ENCODE measurements at regions not wholly inside any gene's neighbourhood (a gene's known extent, or its start where the extent isn't known, plus 50 kb on each side); places are given as distances from the start of the nearest gene placed in this dataset.

DNA sequence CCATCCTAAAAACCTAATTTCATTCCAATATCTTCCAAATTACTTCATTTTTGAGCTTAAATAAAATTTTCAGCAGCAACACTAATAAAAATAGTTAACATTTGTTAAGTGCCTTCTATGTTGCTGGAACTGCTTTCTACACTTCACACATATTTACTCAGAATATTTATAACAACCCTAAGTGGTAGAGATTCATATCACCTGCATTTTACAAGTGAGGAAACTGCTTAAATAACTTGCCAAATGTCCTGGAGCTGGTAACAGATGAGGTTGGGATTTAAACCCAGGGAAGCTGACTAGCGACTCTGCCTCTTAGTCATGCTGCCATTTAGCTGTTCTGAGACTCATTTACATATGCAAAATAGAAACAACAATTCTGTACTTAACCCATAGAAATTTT, 86.1 kb upstream of the PBX1 start:
- no peak for DNase-seq

DNA sequence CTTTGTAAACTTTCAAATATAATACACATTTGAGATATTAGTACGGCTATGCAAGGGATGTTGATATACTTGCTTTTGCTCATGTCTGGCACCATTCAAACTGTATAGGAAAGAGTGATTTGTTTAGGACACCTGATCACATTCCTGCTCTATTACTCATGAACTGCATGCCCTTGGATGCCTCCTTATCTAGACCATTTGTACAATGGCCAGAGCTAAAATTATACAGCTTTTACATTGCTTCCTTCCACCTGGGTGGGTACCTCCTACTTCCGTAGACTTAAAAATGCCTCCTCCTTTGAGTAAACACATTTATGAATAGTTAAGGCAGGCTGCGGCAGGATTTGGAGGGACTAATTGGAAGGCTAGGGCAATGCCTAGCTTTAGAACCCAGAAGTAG, 85.4 kb upstream of the PBX1 start:
- no peak for DNase-seq

DNA sequence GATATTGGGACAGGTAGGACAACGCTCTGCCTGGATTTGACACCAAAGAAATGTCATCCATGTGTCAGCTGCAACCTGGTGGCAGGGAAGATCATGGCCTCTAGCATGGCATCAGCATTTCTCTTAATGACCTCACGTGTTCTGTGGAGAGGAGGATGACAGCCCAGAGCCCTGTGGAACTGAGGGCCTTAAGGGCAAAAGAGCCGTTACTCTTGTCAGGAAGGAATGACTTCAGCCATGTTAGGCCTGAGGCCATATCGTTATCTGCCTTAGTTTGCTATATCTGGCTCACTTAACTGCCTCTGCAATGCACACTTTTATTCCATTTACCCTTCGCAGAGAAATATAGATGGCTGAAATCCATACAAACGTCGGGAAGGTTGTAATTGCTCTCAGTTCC, 83.2 kb upstream of the PBX1 start:
- DNase-seq = no peak

DNA sequence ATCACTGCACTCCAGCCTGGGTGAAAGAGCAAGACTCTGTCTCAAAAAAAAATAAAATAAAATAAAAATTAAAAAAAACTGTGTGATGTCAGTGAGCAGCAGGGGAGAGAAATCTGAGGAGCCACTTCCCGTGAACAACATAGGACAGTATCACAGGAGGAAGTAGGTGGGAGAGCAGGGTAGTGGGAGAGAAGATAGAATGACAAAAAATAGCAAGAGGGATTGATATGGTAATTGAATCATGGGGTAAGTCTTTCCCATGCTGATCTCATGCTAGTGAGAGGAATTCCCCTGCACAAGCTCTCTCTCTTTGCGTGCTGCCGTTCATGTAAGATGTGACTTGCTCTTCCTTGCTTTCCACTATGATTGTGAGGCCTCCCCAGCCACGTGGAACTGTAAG, 81.6 kb upstream of the PBX1 start:
- no peak for DNase-seq

DNA sequence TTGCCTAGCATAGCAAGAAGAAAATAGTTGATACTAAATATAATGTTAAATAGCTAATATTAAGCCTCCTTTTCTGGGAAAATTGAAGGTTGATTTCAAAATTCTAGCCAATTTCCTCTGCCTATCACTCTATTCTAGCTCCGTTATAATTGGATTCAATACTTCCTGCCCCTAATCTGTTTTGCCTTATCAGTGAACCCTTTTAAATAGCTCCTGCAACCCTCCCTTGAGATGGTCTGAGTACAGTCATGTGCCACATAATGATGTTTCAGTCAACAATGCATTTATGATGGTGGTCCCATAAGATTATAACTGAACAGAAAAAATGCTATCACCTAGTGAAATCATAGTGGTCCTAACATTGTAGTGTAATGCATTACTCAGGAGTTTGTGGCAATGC, 79.7 kb upstream of the PBX1 start:
- DNase-seq = no peak

DNA sequence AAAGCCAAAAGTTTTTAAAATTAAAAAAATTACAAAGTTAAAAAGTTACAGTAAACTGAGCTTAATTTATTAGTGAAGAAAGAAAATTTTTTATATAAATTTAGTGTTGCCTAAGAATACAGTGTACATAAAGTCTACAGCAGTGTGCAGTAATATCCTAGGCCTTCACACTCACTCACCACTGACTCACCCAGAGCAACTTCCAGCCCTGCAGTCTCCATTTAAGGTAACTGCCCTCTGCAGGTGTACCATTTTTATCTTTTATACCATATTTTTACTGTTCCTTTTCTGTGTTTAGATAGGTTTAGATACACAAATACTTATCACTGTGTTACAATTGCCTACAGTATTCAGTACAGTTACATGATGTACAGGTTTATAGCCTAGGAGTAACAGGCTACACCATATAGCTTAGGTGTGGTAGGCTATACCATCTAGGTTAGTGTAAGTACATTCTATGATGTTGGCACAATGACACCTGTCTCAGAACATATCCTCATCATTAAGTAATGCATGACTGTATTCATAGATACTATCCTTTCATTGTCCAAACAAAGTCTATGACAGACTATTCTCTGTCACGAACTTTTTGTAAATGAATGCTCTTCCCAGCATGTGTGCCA, 78.6 kb upstream of the PBX1 start:
- no peak for DNase-seq

DNA sequence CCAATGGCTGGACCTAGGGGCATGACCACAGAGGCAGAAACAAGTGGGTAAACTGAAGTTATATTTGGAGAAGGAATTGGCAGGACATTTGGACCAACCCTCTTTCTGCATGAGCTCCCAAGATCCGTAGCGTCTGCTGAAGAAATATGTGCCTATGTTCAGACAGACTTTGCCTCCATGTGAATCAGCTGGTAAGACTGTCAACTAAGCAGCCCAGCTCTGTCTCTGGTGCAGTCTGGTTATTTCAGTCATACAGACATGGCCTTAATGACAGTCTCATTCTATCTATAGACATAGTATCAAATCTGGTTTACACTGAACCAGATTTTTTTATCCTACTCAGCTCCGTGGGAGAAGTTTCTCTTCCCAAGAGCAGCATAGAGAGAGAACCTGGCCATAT, 63.1 kb upstream of the PBX1 start:
- DNase-seq = no peak

DNA sequence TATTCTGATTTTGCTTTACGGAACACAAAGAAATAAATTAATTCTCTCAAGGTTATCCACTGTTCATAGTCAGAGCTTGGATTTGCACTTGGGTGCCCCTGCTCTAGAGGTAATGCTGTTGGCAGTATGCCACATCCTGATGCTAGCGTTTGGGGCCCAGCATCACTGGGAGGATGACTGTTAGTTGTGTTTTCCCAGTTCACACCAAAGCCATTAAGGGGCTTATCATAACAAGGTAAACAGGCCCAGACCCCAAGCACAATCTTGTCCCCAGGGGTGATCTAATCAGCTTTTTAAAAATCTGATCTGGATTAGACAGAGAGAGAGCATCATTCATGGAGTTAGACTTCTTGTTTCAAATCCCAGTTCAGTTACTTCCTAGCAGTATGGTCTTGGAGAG, 60.2 kb upstream of the PBX1 start:
- no peak for DNase-seq

DNA sequence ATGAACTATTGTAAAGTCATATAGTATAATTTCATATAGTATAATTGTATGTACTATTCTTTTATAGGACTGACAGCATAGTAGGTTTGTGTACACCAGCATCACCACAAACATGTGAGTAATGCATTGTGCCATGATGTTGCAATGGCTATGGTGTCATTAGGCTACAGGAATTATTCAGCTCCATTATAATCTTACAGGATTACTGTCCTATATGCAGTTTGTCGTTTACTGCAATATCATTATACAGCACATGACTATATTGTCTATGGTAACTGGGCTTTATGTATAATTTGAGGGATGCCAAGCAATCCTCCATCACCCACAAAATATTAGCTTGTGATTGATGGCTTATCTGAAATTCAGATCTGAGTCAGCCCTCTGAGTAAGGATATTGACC, 54.2 kb upstream of the PBX1 start:
- DNase-seq = no peak
